ENCODE measurements at regions not wholly inside any gene's neighbourhood (a gene's known extent, or its start where the extent isn't known, plus 50 kb on each side); places are given as distances from the start of the nearest gene placed in this dataset.
A peak's percentile ranks its signal among the peaks of the same experiment; 100 is the strongest.
"Not testable (repeated sequence)": the region's sequence is repeated elsewhere in the genome, so short reads cannot be mapped to it uniquely, and the experiment has no call there.

- DNase-seq = no peak
Observed at GRCh38 chr6:119683671-119684070, 334.1 kb upstream of the MAN1A1 start.

- no peak for DNase-seq
Observed at GRCh38 chr6:119683031-119683430, 333.5 kb upstream of the MAN1A1 start.

- no peak for DNase-seq
Observed at GRCh38 chr6:119678961-119679360, 329.4 kb upstream of the MAN1A1 start.

DNA sequence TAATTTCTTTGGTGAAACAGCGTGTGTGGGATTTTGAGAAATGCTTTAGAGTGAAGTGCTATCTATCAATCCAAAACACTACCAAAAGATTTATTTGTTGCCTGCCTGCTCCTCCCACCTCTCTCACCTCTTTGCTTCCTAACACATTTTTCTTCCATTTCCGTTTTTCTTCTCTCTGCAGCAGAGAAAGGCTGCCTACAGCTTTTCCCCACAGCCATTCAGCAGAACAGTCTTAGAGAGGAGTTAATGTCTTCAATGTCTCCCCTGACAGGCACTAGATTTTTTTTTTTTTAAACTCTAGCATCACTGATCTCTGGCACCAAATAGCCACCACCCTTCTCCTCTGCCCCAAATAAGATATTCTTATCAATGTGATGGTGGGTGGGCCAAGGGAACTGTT, 327.8 kb upstream of the MAN1A1 start:
- no peak for DNase-seq

- no peak for DNase-seq
Observed at GRCh38 chr6:119676961-119677360, 327.4 kb upstream of the MAN1A1 start.

DNA sequence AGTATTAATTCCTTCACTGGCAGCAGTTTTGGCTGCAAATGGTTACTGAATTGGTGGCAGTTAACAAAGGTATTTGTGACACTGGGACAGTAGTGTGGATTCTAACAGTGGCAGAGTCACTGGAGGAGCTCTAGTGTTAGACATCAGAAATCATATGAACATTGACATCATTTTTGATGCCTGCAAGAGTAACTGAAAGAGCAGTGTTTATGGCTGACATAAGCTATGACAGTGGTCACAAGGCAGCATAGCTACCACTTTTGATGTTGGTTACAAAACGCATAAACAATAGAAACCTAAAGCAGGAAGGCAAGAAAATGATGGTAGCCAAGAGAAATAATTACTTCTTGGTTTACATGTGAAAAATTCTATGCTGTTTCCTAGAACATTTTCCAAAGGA, 326.7 kb upstream of the MAN1A1 start:
- DNase-seq = no peak

- DNase-seq = no peak
Observed at GRCh38 chr6:119673741-119674140, 324.2 kb upstream of the MAN1A1 start.

DNA sequence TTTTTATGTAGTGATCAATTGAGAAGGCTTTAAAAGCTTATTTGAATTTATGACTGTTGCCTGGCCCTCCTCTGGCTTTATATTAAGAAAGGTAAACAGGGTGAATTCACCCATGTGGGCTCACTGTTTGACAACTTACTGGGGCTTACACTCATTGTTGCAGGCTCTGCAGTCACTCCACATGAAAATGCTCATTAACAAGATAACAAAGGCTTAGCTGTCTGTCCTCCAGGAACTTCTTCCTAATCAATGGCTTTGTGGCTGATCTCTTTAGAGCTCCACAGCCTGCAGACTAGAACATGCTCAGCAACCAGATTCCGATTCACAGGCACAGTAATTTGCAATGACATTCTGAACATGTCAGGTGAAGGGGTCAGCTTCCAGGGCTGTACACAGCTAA, 323.2 kb upstream of the MAN1A1 start:
- peak; percentile 67 for DNase-seq

GRCh38 chr6:119671105-119671504, 321.5 kb upstream of the MAN1A1 start:
- DNase-seq = no peak

GRCh38 chr6:119669221-119669620, 319.7 kb upstream of the MAN1A1 start:
- no peak for DNase-seq

DNA sequence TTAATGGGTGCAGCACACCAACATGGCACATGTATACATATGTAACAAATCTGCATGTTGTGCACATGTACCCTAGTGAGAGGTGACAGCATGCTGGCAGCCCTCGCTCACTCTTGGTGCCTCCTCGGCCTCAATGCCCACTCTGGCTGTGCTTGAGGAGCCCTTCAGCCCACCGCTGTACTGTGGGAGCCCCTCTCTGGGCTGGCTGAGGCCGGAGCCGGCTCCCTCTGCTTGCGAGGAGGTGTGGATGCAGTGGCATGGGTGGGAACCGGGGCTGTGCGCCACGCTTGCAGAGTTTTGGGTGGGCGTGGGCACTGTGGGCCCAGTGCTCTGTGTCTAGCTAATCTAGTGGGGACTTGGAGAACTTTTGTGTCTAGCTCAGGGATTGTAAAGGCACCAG, 315.9 kb upstream of the MAN1A1 start:
- DNase-seq = not testable (repeated sequence)

- DNase-seq = no peak
Observed at GRCh38 chr6:119661628-119662027, 312.1 kb upstream of the MAN1A1 start.

DNA sequence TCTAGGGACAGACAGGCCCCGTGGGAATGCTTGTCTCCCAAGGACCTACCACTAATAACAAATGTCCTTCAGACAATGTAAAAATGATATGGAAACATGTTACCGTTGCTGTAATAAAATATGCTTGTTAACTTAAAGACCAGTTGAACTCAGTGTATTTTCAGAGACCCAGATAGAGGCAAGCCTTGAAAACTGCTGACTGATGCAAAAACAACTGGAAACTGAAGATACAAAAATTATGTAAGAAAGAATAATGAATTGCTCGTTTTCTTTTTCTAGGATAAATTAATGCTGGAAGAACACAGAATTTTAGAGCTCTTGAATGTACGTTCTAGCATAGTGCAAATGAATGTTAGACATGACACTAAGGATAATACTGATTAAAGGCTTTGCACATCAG, 311.5 kb upstream of the MAN1A1 start:
- DNase-seq = no peak

DNA sequence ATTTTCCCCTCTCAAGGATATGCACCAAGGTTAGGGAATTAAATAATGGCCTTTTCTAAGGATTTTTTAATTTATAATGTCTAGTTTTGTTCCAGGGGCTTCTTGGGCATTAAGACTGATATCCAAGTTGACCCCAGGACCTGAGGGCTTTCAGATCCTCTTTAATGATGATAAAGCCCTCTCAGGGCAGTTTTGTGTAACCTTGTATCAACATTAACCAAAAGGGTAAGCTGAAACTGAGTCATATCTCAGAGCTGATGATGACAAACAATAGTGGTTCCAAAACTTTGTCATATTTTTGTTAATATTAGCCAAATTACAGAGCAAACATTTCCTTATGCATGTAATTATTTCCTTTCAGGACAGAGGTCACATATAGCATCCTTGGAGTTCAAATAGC, 309.4 kb upstream of the MAN1A1 start:
- DNase-seq = no peak

- DNase-seq = no peak
Observed at GRCh38 chr6:119655124-119655523, 305.6 kb upstream of the MAN1A1 start.

DNA sequence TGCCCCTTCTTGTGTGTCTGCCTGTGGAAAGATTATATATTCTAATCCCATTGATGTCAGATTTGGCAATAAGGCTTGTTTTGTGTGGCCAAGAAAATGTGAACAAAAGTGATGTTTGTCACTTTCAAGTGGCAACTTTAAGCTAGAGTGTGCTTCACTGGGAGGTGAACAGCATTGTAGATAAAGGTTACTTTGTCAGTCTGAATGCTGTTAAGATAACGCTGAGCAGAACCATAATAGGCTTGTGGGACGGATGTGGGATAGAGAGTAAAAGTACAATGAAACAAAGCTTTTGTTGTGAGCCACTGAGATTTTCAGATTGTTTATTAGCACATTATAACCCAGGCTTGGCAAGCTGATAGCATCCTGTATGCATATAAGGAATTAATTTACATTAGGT, 303.8 kb upstream of the MAN1A1 start:
- DNase-seq = no peak

DNA sequence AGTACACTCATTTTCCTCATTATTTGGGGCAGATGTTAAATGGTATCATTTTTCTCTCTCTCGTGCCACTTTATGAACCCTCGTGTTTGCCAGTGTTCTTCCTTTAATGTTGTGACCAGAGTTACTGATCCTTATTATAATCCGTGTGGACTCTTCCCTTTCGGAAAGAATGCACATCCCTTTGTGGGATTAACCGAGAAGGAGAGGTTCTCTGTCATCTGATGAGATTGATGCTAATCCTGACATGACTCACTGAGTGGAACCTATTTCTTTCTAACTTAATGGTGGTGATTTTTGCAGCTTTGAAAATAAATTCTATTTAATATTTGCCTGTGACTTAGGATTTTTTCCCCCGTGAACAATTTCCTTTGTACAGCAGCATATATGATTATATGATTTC, 300.0 kb upstream of the MAN1A1 start:
- DNase-seq = no peak

GRCh38 chr6:119647309-119647708, 297.7 kb upstream of the MAN1A1 start:
- no peak for DNase-seq

DNA sequence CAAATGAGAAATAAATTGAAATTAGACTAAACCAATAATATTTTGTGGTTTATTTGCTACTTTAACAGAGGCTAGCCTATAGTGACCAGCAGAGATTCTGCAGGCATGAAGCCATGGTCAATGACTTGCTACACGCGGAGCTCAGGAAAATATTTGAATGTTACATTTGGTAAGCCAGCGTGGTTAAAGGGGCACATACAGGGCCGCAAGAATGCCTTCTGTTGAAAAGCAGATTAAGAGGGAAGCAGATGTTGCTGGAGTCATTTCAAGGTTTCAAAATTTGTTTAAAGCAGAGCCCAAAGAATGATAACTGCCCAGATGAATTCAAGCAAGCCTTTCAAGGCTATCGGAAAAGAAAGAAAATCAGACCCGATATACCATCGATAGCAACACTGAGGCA, 294.3 kb upstream of the MAN1A1 start:
- DNase-seq = no peak

DNA sequence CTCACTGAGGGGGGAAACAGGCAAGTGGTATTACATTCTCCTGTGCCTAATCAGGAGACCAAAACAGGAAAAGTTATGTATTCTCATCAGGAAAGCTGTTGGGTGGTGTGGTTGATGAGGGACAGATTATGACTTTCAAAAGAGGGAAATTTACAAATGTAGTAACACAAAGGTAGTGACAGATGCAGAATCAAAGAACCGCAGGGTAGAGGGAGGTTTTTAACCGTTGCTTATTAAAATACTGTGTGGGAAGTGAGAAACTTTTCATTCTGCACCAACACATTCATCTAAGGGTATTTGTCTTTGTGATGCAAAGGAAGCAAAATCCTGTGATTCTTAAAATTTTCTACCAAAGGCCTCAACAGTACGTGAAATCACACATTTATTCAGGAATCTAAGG, 288.2 kb upstream of the MAN1A1 start:
- no peak for DNase-seq

GRCh38 chr6:119636060-119636459, 286.5 kb upstream of the MAN1A1 start:
- no peak for DNase-seq

DNA sequence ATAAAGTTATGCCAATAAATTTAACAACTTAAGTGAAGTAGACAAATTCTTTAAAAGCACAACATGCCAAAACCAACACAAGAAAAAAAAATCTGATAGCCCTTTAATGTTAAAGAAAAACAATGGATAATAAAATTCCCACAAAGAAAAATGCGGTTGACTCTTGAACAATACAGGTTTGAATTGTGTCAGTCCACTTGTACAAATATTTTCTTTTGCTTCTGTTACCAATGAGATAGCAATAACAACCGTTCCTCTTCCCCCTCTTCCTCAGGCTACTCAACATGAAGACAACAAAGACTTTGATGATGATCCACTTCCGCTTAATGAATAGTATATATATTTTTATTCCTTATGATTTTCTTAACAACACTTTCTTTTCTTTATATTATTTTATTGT, 283.9 kb upstream of the MAN1A1 start:
- no peak for DNase-seq

- DNase-seq = no peak
Observed at GRCh38 chr6:119630561-119631192, 281.1 kb upstream of the MAN1A1 start.

- no peak for DNase-seq
Observed at GRCh38 chr6:119628691-119629594, 279.4 kb upstream of the MAN1A1 start.

Measured in retina (tissue), 1 donor.